ENCODE measurements at regions not wholly inside any gene's neighbourhood (a gene's known extent, or its start where the extent isn't known, plus 50 kb on each side); places are given as distances from the start of the nearest gene placed in this dataset.
A peak's percentile ranks its signal among the peaks of the same experiment; 100 is the strongest.

DNA sequence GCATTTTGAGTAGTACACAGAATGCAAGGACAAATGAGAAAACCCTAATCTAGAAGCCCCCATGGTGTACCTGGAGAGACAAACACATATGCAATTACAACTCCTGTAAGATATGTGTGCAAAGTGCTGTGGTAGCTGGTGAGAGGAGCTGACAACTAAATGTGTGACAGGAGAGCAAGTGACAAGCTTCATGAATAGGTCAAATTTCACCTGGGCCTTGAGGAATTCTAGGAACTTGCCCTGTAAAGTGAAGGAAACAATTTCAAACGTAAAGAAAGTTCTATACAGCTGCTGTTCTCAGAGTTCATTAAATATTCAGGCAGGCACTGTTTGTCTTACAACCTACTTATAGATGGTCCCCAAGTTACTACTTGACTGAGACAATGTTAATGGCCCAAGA is 437.0 kb downstream of the TUSC7 start:
- H3K4me3 ChIP-seq (ENCODE audit: low read depth, low read length) = no peak overlapping the region

DNA sequence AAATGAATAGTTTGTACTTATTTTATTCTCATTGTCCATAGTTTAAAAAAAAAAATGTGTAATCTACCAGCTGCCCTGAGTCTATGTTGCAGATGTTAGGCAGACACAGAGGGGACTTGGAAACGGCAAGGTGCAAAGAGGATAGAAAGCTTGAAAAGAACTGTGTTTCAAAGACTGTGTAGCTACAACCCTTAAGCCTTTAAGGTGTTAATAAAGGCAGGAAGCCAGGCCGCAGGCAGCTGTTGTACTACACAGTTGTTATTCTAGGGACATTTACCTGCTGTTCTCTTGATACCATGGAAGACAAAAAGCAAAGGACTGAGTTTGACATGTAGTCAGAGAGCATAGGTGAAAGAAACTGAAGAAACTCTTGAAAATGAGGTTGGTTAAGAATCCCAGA is 440.0 kb downstream of the TUSC7 start:
- no peak overlapping the region for H3K4me3 ChIP-seq (ENCODE audit: low read depth, low read length)
- no peak for DNase-seq (ENCODE audit: low read depth)
- no peak for TF ChIP-seq CTCF (IDR thresholded peaks at IDR 0.05; ENCODE audit: insufficient read depth, low read depth, low read length)

More for the DNA sequence above, 437.0 kb downstream of the TUSC7 start:
- DNase-seq (ENCODE audit: low read depth) = no peak
- no peak for TF ChIP-seq CTCF (IDR thresholded peaks at IDR 0.05; ENCODE audit: insufficient read depth, low read depth, low read length)

DNA sequence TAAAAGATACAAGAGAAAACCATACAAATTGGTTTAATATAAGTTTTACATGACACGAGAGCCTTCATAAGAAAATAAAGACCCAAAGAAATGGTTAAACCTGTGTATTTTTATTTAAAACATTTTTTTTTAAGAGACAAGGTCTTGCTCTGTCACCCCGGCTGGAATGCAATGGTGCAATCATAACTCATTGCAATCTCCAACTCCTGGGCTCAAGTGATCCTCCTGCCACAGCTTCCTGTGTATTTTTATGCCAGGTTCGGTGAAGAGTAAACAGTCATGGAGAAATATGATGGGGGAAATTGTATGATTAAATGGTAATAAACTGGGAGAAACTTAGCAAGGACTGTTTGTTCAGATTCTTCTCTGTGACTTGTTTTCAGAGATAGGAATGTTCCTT is 441.0 kb downstream of the TUSC7 start:
- no peak for TF ChIP-seq CTCF (IDR thresholded peaks at IDR 0.05; ENCODE audit: insufficient read depth, low read depth, low read length)
- peak; percentile 7 for DNase-seq (ENCODE audit: low read depth)
- no peak overlapping the region for H3K4me3 ChIP-seq (ENCODE audit: low read depth, low read length)

GRCh38 chr3:117160176-117160575 is 450.6 kb downstream of the TUSC7 start:
- no peak for DNase-seq (ENCODE audit: low read depth)
- H3K4me3 ChIP-seq (ENCODE audit: low read depth, low read length) = no peak overlapping the region
- TF ChIP-seq CTCF (IDR thresholded peaks at IDR 0.05; ENCODE audit: insufficient read depth, low read depth, low read length) = no peak

DNA sequence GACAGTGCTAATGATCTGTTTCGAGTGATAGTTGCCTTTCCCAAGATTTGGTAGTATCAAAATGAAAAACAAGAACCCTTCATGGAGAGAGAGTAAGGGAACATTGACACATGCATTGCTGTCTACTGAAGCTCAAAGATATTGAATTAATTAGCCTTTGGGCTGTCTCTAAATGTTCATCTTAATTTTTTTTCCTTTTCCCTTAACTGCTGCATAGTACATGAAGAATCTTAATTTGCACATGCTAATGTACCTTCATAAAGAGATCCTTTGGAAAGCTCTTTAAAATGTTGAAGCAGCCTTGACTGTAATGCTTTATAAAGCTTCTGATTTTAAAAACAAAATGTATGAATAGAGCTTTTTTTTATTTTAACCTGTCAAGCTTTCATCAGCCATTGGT is 452.2 kb downstream of the TUSC7 start:
- no peak overlapping the region for H3K4me3 ChIP-seq (ENCODE audit: low read depth, low read length)
- no peak for DNase-seq (ENCODE audit: low read depth)
- no peak for TF ChIP-seq CTCF (IDR thresholded peaks at IDR 0.05; ENCODE audit: insufficient read depth, low read depth, low read length)

- no peak for TF ChIP-seq CTCF (IDR thresholded peaks at IDR 0.05; ENCODE audit: insufficient read depth, low read depth, low read length)
- no peak overlapping the region for H3K4me3 ChIP-seq (ENCODE audit: low read depth, low read length)
- DNase-seq (ENCODE audit: low read depth) = no peak
Measured at GRCh38 chr3:117165176-117165575, 455.6 kb downstream of the TUSC7 start.

DNA sequence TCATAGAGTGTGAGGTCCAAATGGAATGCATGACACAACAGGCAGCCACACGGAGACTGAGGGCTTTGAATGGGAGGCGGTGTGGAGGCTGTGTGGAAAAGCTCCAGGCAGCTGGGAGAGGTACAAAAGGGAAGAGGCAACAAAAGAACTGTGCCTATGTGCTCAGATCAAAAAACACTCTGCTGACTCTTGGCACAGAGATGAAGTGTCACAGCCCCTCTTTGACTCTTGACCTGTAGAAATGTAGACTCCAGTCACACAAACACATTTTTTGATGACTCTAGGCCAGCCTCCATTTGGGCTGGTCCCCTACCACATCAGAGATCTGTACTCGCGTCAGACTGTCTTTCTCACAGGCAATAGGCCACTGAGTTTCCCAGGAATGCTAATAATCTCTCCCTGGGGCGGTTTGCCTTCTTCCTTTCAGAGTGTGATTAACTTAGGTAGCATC is 456.0 kb downstream of the TUSC7 start:
- no peak overlapping the region for H3K4me3 ChIP-seq (ENCODE audit: low read depth, low read length)
- DNase-seq (ENCODE audit: low read depth) = no peak

More for the DNA sequence above, 456.0 kb downstream of the TUSC7 start:
- TF ChIP-seq CTCF (IDR thresholded peaks at IDR 0.05; ENCODE audit: insufficient read depth, low read depth, low read length) = no peak
